NT2/D1 (cell line): ENCODE measurements at regions not wholly inside any gene's neighbourhood (a gene's known extent, or its start where the extent isn't known, plus 50 kb on each side); places are given as distances from the start of the nearest gene placed in this dataset.

Experiments
- SUZ12 ChIP-seq: IDR thresholded peaks from 2 replicates; pipeline ENCODE4 v1.6.1; 2011; ENCODE audit not compliant: insufficient read length, insufficient read depth; ENCODE audit errors: extremely low read depth
- ZNF274 ChIP-seq: IDR thresholded peaks from 2 replicates; pipeline ENCODE4 v1.6.1; 2011; ENCODE audit warnings: mild to moderate bottlenecking, low read depth, low read length

DNA sequence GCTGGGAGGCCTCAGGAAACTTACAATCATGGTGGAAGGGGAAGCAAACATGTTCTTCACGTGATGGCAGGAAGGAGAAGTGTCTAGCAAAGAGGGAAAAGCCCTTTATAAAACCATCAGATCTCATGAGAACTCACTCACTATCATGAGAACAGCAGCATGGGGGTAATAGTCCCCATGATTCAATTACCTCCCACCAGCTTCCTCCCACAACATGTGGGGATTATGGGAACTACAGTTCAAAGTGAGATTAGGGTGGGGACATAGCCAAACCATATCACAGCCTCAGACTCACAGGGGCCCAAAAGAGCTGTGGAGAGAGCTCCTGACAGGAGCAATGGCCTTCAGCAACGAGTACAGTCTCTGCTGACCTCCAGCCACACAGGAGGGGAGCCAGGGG is 151.4 kb downstream of the GXYLT1 start:
- no peak for TF ChIP-seq ZNF274
- no peak for TF ChIP-seq SUZ12
